GM19023 (cell line): ENCODE measurements at regions not wholly inside any gene's neighbourhood (a gene's known extent, or its start where the extent isn't known, plus 50 kb on each side); places are given as distances from the start of the nearest gene placed in this dataset.
"Not testable (repeated sequence)": the region's sequence is repeated elsewhere in the genome, so short reads cannot be mapped to it uniquely, and the experiment has no call there.

Experiments used
- ATAC-seq: cut with Tn5 transposase; IDR thresholded peaks from one replicate; pipeline ENCODE4 v1.9.1; 2021; ENCODE audit warnings: mild to moderate bottlenecking, moderate library complexity; ENCODE audit not compliant: unreplicated experiment

GRCh38 chr6:51049983-51050877 is 231.6 kb downstream of the TFAP2B start:
- ATAC-seq: no peak

GRCh38 chr6:51052716-51053115 is 234.0 kb downstream of the TFAP2B start:
- not testable (repeated sequence) for ATAC-seq

GRCh38 chr6:51055316-51055715 is 236.6 kb downstream of the TFAP2B start:
- not testable (repeated sequence) for ATAC-seq

GRCh38 chr6:51057296-51057695 is 238.6 kb downstream of the TFAP2B start:
- no peak for ATAC-seq

GRCh38 chr6:51060262-51060762 is 241.6 kb downstream of the TFAP2B start:
- ATAC-seq: no peak

DNA sequence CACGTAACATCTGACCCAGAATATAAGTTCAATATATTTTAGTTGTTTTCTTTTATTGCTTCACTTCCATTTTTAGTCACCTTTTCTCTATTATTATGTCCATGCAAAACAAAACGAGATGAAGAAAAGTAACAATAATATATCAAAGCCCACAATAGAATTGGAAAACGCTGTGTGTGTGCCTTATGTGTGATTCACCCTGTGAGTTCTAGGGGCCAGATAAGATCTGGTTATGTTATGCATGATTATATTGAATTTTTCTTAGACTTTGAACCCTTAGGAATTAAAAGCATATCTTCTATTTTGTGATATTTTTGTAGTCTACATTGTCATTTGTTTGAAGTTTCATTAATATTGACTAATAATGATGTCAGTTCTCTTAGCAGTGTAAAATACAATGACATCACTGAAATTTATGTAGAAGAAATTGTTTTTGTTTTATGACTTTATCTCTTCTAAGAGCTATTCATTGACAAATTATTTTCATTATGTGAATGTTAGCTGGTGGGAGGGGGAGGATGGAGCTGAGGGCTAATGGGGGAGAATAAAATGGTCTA is 243.6 kb downstream of the TFAP2B start:
- no peak for ATAC-seq

DNA sequence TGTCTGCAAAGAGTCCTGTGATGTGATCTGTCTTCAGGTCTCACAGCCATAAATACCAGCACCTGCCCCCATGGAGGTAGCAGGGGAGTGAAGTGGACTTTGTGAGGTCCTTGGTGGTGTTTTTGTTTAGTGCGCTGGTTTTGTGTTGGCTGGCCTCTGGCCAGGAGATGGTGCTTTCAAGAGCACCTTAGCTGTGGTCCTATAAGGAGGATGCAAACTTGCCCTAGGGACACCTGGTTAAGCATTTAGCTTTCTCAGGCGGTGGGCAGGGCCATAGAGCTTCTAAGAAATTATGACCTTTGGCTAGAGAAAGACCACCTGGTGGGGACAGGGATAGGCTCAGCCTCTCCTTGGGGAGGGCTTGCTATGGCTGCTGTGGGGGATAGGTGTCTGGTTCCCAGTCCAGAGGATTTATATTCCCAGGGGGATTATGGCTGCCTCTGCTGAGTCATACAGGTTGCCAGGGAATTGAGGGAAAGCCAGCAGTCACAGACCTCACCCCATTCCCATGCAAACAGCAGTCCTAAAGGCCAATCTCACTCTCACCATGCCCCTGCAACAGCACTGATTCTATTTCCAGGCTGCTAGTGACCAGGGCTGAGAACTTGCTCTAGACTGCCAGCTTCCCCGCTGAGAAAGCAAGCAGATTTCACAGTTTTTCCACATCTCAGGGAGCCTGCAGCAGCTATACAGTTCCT is 259.3 kb downstream of the TFAP2B start:
- ATAC-seq: no peak

- no peak for ATAC-seq
Observed at GRCh38 chr6:51090343-51090742, 271.7 kb downstream of the TFAP2B start.

DNA sequence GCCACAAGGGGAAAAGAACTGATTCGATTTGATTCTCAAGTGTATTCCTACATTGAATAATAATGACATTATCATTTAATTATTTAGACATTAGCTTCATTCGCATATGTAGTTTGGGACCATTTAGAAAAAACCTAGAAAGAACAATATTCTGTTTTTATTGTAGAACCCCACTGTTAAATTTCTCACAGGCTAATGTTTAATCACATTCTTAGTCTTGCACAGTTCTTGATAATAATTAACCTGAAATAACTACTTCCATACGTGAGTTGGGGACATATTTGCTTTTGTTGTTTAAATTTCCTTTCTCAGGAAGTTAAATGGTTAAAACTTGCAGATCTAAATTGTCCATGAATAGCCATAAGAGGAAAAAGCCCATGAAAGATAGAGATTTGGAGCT is 275.2 kb downstream of the TFAP2B start:
- ATAC-seq: no peak

- no peak for ATAC-seq
Observed at GRCh38 chr6:51094271-51094670, 275.6 kb downstream of the TFAP2B start.

- ATAC-seq: no peak
Observed at GRCh38 chr6:51098246-51098645, 279.6 kb downstream of the TFAP2B start.

GRCh38 chr6:51098791-51099190 is 280.1 kb downstream of the TFAP2B start:
- no peak for ATAC-seq

DNA sequence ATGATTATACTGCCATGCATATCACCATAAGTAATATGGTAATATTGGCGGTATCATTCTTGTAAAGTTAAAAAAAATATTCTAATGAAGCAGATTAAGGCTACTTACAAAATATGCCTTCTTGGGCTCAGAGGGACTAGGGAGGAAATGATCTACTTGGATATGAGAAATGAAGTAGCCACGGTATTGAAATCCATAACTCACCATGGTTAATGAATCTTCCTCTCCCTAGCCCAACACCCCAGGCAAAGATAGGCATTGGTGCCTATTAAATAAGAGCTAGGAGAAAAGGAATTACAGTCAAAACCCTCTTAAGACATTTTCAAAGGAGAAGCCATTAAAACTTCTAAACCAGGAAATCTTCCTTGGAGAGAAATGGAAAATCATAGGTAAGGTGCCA is 280.5 kb downstream of the TFAP2B start:
- ATAC-seq: no peak

- no peak for ATAC-seq
Observed at GRCh38 chr6:51105357-51105756, 286.7 kb downstream of the TFAP2B start.

- ATAC-seq: no peak
Observed at GRCh38 chr6:51107769-51108203, 289.1 kb downstream of the TFAP2B start.

DNA sequence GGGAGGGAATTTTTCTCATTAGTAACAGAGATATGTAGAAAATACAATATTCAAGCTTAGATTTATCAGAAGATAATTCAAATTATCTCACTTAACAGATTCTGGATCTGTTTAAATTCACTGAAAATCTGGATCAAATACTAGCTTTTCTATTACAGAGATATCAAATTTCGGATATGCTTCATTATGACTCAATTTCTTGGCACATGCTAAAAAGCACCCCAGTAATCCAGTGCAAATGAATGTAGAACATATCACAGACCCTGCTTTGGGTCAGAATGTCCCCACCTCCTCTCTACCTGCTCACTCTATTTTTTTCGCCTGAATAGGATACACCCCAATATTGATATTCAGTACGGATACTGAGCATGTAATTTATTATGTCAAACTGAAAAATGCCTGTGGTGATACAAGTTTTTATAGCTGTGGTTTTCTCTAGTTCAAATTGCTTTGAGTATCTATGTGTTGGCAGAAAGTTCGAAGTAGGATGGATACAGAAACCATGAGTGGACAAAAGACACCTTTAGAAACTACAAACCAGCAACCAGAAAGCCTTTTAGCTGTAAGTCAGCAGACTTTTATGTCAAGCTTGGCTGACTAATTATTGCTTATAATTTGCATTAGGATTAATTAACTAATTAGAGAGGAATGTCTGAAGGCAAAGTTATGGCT is 290.0 kb downstream of the TFAP2B start:
- ATAC-seq: no peak

DNA sequence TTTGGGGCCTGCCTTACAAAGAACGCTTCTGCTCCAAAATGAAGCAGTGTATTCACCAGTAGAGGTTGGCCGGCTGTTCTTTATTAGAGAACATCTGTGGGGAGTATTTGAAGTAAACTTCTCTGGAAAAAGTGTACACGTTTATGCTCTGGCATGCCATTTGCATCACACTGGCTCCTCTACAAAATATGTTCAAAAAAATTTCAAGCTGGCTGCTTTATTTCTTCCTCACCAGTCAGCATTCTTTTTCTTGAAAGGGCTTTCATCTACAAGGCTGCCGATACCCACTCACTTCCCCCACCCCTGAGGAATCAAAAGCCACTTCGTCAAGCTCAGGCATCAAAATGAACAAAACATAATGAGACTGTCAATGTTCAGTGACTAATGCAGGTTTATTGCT is 294.1 kb downstream of the TFAP2B start:
- no peak for ATAC-seq

DNA sequence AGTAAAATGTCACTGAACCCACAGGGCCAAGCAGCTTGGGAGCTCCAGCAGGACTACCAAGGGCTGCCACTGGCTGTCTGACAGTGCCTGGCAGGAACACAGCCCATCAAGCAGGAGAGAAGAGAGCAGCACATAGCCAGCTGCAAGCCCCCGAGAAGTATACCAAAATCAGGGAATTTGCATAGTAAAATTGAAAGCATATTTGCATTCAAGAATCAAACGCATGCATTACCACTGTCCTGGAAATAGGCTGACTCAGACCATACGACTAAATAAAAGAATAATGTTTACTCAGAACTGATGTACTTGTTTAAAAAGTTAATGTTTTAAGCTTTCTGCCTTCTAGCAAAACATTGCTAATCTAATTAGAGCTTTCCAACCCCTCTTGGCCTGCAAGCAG is 298.1 kb downstream of the TFAP2B start:
- ATAC-seq: no peak

GRCh38 chr6:51118792-51119191 is 300.1 kb downstream of the TFAP2B start:
- no peak for ATAC-seq

DNA sequence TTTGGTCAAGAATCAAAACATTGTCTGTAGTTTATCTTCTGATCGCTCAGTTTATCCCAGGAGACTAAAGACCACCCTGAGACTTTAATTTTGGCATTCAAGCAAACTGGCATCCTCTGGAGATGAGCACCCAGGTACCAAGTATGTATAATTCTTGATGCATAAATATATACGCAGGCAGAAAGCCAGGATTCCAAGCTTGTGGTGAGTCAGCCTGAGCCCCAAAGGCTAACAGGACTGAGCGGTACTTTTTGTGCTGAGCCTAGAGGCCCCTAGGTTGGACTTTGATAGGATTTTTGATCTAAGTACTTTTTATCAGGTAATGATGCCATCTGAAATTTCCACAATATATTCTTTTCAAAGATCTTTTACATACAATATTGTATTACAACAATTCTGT is 301.3 kb downstream of the TFAP2B start:
- no peak for ATAC-seq

DNA sequence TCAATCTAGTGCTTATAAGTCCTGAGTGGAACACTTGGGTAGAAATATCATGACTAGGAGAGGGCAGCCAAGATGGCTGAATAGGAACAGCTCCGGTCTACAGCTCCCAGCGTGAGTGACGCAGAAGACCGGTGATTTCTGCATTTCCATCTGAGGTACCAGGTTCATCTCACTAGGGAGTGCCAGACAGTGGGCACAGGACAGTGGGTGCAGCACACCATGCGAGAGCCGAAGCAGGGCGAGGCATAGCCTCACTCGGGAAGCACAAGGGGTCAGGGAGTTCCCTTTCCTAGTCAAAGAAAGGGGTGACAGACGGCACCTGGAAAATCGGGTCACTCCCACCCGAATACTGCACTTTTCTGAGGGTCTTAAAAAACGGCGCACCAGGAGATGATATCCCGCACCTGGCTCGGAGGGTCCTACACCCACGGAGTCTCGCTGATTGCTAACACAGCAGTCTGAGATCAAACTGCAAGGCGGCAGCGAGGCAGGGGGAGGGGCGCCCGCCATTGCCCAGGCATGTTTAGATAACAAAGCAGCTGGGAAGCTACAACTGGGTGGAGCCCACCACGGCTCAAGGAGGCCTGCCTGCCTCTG is 302.8 kb downstream of the TFAP2B start:
- ATAC-seq: not testable (repeated sequence)
